K562 (cell line): ENCODE measurements at regions not wholly inside any gene's neighbourhood (a gene's known extent, or its start where the extent isn't known, plus 50 kb on each side); places are given as distances from the start of the nearest gene placed in this dataset.

Experiments
- BMI1 ChIP-seq: fragments of 150-350 bp; IDR thresholded peaks from 2 replicates; pipeline ENCODE4 v1.6.1; 2014; ENCODE audit warnings: low read length
- BRCA1 ChIP-seq, 2 experiments: fragments of 450-650 bp in 1 of 2; sonication (generic) in 1 of 2; formaldehyde crosslinking in 1 of 2; IDR thresholded peaks; 2 replicates each; pipeline versions ENCODE4 v1.5.0 to v1.6.1; 2017 to 2020; ENCODE audit warnings: mild to moderate bottlenecking in 1 of 2, missing genetic modification reagents in 1 of 2
- CC2D1A ChIP-seq: fragments of 450-650 bp; IDR thresholded peaks from 2 replicates; pipeline ENCODE4 v1.6.1; 2017; ENCODE audit warnings: mild to moderate bottlenecking
- FIP1L1 ChIP-seq: fragments of 200-400 bp; formaldehyde crosslinking; IDR thresholded peaks from 2 replicates; pipeline ENCODE4 v1.6.1; 2018; ENCODE audit warnings: mild to moderate bottlenecking, low read depth, low read length; ENCODE audit not compliant: poor library complexity, severe bottlenecking
- HDAC8 ChIP-seq: fragments of 450-650 bp; IDR thresholded peaks from 2 replicates; pipeline ENCODE4 v1.6.1; 2016; ENCODE audit warnings: mild to moderate bottlenecking, missing genetic modification characterization, moderate library complexity, missing compliant biosample characterization
- HMG20B ChIP-seq: fragments of 250-450 bp; sonication (Bioruptor Pico); IDR thresholded peaks from 2 replicates; pipeline ENCODE4 v1.5.0; 2021; ENCODE audit warnings: mild to moderate bottlenecking
- KLF1 ChIP-seq: fragments of 450-650 bp; IDR thresholded peaks from 2 replicates; pipeline ENCODE4 v1.6.1; 2016; ENCODE audit warnings: missing genetic modification characterization, missing compliant biosample characterization
- LCOR ChIP-seq: sonication (generic); formaldehyde crosslinking; IDR thresholded peaks from 2 replicates; pipeline ENCODE4 v1.8.0; 2022; ENCODE audit warnings: mild to moderate bottlenecking, missing genetic modification reagents
- MCM3 ChIP-seq: fragments of 450-650 bp; IDR thresholded peaks from 2 replicates; pipeline ENCODE4 v1.6.1; 2016
- MYNN ChIP-seq, 2 experiments: sonication (generic); formaldehyde crosslinking in 1 of 2; IDR thresholded peaks; 2 replicates each; pipeline versions ENCODE4 v1.5.0 to v1.6.1; 2016 to 2020; ENCODE audit warnings: antibody characterized with exemption in 1 of 2, missing genetic modification reagents in 1 of 2
- PHF21A ChIP-seq: fragments of 450-650 bp; IDR thresholded peaks from 2 replicates; pipeline ENCODE4 v1.6.1; 2017; ENCODE audit warnings: low read depth, borderline replicate concordance
- STAT5A ChIP-seq: IDR thresholded peaks from 2 replicates; pipeline ENCODE4 v1.6.1; 2012; ENCODE audit warnings: low read length, inconsistent platforms, borderline replicate concordance
- ZBTB1 ChIP-seq: sonication (generic); formaldehyde crosslinking; IDR thresholded peaks from 2 replicates; pipeline ENCODE4 v1.8.1; 2023; ENCODE audit warnings: missing genetic modification reagents, low read depth, mild to moderate bottlenecking, borderline replicate concordance
- ZNF24 ChIP-seq: fragments of 450-650 bp; IDR thresholded peaks from 2 replicates; pipeline ENCODE4 v1.6.1; 2016
- ZNF280A ChIP-seq: fragments of 450-650 bp; IDR thresholded peaks from 2 replicates; pipeline ENCODE4 v1.6.1; 2018; ENCODE audit warnings: mild to moderate bottlenecking, low read depth; ENCODE audit not compliant: partially characterized antibody
- ZNF583 ChIP-seq: fragments of 250-450 bp; sonication (Bioruptor Pico); IDR thresholded peaks from 2 replicates; pipeline ENCODE4 v1.4.0; 2020
- TF ChIP-seq, protein P1 (sequence below): fragments of 250-450 bp; sonication (Bioruptor Pico); IDR thresholded peaks from 2 replicates; pipeline ENCODE4 v1.8.0; 2021; ENCODE audit warnings: borderline replicate concordance, mild to moderate bottlenecking, moderate library complexity; ENCODE audit not compliant: poor library complexity, severe bottlenecking
- TF ChIP-seq, protein P2 (sequence below), 2 experiments: fragments of 200-800 bp in 1 of 2; sonication (Bioruptor generic) in 1 of 2; sonication (generic) in 1 of 2; formaldehyde crosslinking in 1 of 2; IDR thresholded peaks in 1 of 2; conservative IDR thresholded peaks in 1 of 2; 2 replicates each; pipeline versions ENCODE4 v1.5.0 to v1.6.1; 2016 to 2020; ENCODE audit warnings: missing compliant biosample characterization in 1 of 2, missing genetic modification characterization in 1 of 2, missing genetic modification reagents in 1 of 2
- TF ChIP-seq, protein P3 (sequence below): fragments of 450-650 bp; IDR thresholded peaks from 2 replicates; pipeline ENCODE4 v1.6.1; 2017; ENCODE audit warnings: mild to moderate bottlenecking, moderate library complexity

DNA sequence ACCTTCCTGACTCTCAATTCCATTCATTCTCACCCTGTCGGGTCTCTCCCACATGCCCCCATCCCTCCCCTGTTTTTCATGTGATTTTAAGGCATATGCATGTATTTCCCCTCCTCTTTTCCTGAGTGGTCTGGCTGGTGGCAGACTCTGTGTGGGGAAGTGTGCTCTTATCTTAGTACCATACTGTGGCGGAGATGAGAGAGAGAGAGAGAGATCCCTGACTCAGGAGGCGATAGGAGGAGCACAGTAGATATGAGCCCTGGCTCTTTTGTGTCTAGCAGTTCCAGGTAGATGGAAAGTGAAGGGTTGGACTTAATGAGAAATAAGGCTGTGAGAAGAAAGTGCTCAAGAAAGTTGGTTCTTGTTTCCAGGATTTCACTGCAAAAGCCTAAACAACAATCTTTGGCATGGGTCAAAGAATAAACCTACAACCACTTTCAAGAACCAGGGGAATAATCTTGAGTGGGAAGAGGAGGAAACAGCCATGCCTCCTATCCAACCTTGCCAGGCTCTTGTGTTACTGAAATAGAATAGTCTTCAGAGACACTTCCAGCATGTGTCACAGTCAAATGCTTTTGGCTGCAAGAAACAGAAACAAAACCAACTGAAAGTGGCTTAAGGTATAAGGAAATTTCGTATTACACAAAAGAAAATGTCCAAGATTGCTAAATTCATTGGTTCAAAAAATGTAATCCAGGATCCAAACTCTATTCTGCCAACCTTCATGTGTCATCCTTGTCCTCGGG lies 123.8 kb upstream of the MYLIP start (continued):
- TF ChIP-seq, protein P1, sequence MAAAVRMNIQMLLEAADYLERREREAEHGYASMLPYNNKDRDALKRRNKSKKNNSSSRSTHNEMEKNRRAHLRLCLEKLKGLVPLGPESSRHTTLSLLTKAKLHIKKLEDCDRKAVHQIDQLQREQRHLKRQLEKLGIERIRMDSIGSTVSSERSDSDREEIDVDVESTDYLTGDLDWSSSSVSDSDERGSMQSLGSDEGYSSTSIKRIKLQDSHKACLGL, result no peak
- TF ChIP-seq MCM3 (no peak), FIP1L1 (no peak), HDAC8 (no peak), ZBTB1 (no peak), ZNF24 (0 out of 2 replicates have a peak, but pooled peaks have one; percentile 15), PHF21A (no peak), BRCA1 (IDR thresholded peaks at IDR 0.05) (no peak), BRCA1 (CRISPR knock-in tag; IDR thresholded peaks at IDR 0.05) (no peak), BMI1 (no peak), CC2D1A (peak; percentile 55; the same call in 1 of the 2 replicates), HMG20B (no peak), ZNF583 (CRISPR knock-in tag) (no peak), KLF1 (tag) (no peak), LCOR (CRISPR knock-in tag) (0 out of 2 replicates have a peak, but pooled peaks have one; percentile 73), MYNN (IDR thresholded peaks at IDR 0.05) (peak; percentile 95), MYNN (CRISPR knock-in tag; IDR thresholded peaks at IDR 0.05) (no peak), STAT5A (peak; percentile 52; the same call in 1 of the 2 replicates), ZNF280A (no peak)
- TF ChIP-seq, protein P2, sequence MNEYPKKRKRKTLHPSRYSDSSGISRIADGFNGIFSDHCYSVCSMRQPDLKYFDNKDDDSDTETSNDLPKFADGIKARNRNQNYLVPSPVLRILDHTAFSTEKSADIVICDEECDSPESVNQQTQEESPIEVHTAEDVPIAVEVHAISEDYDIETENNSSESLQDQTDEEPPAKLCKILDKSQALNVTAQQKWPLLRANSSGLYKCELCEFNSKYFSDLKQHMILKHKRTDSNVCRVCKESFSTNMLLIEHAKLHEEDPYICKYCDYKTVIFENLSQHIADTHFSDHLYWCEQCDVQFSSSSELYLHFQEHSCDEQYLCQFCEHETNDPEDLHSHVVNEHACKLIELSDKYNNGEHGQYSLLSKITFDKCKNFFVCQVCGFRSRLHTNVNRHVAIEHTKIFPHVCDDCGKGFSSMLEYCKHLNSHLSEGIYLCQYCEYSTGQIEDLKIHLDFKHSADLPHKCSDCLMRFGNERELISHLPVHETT (CRISPR knock-in tag; conservative IDR thresholded peaks at IDR 0.05 in 1 of 2, IDR thresholded peaks at IDR 0.05 in 1 of 2), result no peak
- TF ChIP-seq, protein P3, sequence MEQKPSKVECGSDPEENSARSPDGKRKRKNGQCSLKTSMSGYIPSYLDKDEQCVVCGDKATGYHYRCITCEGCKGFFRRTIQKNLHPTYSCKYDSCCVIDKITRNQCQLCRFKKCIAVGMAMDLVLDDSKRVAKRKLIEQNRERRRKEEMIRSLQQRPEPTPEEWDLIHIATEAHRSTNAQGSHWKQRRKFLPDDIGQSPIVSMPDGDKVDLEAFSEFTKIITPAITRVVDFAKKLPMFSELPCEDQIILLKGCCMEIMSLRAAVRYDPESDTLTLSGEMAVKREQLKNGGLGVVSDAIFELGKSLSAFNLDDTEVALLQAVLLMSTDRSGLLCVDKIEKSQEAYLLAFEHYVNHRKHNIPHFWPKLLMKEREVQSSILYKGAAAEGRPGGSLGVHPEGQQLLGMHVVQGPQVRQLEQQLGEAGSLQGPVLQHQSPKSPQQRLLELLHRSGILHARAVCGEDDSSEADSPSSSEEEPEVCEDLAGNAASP, result no peak
